Psoas muscle (tissue), 7 donors: ENCODE measurements at regions not wholly inside any gene's neighbourhood (a gene's known extent, or its start where the extent isn't known, plus 50 kb on each side); places are given as distances from the start of the nearest gene placed in this dataset.

Experiments
- ATAC-seq, 4 donors: fragments of 200-7000 bp; cut with Tn5 transposase; one replicate each; pipeline ENCODE4 v1.9.1; 2020; ENCODE audit warnings: moderate library complexity in 3 of 4, mild to moderate bottlenecking in 2 of 4
- DNase-seq, 2 donors: peaks; one replicate each; pipeline ENCODE4 v3.0.0-alpha.2; 2020
- H3K27ac ChIP-seq: fragments of 200-600 bp; one replicate; pipeline ENCODE4 v1.8.0; 2022
- H3K27me3 ChIP-seq, 3 donors: fragments of 200-600 bp in 1 of 3; one replicate each; pipeline versions ENCODE4 v1.6.1 to v1.8.0; 2013 to 2022; ENCODE audit warnings: low read length in 2 of 3, mild to moderate bottlenecking in 2 of 3, moderate library complexity in 1 of 3; ENCODE audit not compliant: insufficient read depth in 3 of 3
- H3K36me3 ChIP-seq, 2 donors: fragments of 200-600 bp in 1 of 2; one replicate each; pipeline versions ENCODE4 v1.6.1 to v1.8.0; 2013 to 2022; ENCODE audit warnings: low read depth in 1 of 2, mild to moderate bottlenecking in 1 of 2, moderate library complexity in 1 of 2; ENCODE audit not compliant: insufficient read depth in 1 of 2
- H3K4me1 ChIP-seq: fragments of 200-600 bp; one replicate; pipeline ENCODE4 v1.8.0; 2022
- H3K4me3 ChIP-seq: fragments of 200-600 bp; one replicate; pipeline ENCODE4 v1.8.0; 2022; ENCODE audit warnings: mild to moderate bottlenecking
- H3K9me3 ChIP-seq: fragments of 200-600 bp; one replicate; pipeline ENCODE4 v1.8.0; 2022
- WGBS, 3 donors: extraction: QIAGEN DNeasy Blood & Tissue Kit; methylation state at CpG; one replicate each; pipeline versions ENCODE4 v1.1.6 to v1.1.7; 2013; 5-methylcytosine and 5-hydroxymethylcytosine counted together
- intact Hi-C, 2 donors: fragments of 100-400 bp; cut with DNase I; formaldehyde crosslinking; loops; one replicate each; pipeline versions ENCODE4 v1.11.0 to v1.14.2; 2022
- TF ChIP-seq, protein P1 (sequence below): fragments of 200-600 bp; IDR thresholded peaks from one replicate; pipeline ENCODE4 v1.8.0; 2022; ENCODE audit warnings: antibody characterized with exemption
- donor health status: healthy with polysubstance abuse.
- donor health status: DM: no; HTN: no; CAD: no; lungs with moderate emphysema.
- donor health status: Bipolar disorder and iron deficiency.
- donor health status: healthy.
- donor health status: DM: yes; HTN: yes; CAD: no.
- donor health status: DM: no; HTN: no; CAD: no.
- donor health status: DM: yes; HTN: yes; CAD: no.

DNA sequence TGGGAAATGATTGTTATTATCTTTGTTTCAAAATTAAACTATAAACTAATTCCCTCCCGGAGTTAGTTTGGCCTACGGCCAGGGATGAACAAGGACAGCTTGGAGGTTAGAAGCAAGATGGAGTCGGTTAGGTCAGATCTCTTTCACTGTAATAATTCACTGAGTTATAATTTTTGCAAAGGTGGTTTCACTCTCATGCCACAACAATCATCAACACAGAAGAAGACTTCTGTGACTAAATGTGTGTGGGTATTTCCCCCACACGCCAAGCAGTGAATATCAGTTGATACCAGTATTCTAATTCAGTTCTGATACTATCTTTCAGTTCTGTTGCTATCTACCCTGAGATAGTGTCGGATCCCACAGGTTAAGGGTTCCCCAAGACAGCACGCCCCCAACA, 215.1 kb downstream of the S1PR1 start:
- no peak for DNase-seq
- TF ChIP-seq, protein P1, sequence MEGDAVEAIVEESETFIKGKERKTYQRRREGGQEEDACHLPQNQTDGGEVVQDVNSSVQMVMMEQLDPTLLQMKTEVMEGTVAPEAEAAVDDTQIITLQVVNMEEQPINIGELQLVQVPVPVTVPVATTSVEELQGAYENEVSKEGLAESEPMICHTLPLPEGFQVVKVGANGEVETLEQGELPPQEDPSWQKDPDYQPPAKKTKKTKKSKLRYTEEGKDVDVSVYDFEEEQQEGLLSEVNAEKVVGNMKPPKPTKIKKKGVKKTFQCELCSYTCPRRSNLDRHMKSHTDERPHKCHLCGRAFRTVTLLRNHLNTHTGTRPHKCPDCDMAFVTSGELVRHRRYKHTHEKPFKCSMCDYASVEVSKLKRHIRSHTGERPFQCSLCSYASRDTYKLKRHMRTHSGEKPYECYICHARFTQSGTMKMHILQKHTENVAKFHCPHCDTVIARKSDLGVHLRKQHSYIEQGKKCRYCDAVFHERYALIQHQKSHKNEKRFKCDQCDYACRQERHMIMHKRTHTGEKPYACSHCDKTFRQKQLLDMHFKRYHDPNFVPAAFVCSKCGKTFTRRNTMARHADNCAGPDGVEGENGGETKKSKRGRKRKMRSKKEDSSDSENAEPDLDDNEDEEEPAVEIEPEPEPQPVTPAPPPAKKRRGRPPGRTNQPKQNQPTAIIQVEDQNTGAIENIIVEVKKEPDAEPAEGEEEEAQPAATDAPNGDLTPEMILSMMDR, result no peak
- H3K9me3 ChIP-seq, result no peaks in the 10 kb centered on the region
- no peak overlapping the region for H3K4me3 ChIP-seq
- no peaks in the 10 kb centered on the region for H3K27me3 ChIP-seq
- H3K36me3 ChIP-seq, result no peaks in the 10 kb centered on the region
- H3K4me1 ChIP-seq, result no peaks in the 10 kb centered on the region
- intact Hi-C loops, result no loop called here
- 78 to 88% (median 83%) methylated on average over 6 of the region's 6 CpGs for WGBS, 3 donors
- no peak overlapping the region for H3K27ac ChIP-seq
- ATAC-seq, result no peak

DNA sequence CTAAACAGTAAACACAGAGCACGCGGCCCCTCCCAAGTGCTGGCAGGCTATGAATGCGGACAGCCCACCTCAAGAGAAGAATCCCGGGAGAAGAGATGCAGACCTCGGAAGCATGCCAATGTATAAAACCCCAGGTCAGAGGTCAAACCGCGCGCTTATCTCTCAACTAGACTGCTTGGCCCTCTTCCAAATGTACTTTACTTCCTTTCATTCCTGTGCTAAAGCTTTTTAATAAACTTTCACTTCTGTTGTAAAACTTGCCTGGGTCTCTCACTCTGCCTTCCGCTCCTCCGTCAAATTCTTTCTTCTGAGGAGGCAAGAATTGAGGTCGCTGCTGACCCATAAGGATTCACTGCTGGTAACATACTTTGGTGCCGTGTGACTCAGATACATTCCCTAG, 216.0 kb downstream of the S1PR1 start:
- intact Hi-C loops, result no loop called here

DNA sequence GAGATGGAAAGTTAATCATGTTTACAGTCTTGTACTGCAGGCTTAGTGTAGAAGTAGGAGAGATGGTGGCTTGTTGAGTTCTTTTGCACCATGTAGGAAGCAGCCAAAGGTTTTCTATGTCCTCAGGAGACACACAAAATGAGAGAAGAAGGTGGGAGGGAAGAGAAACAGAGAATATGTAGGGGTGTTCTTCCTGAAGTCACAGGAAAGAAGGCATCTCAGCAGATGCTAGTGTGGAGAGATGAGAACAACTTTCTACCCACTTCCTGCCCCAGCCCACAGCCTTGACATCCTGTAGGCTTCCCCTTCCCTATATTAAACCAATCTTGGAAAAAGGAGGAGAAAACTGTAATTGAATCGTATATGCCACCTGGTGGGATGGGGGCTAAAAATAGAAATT, 217.0 kb downstream of the S1PR1 start:
- WGBS, 3 donors, result 60 to 71% (median 70%) methylated on average over 1 of the region's 1 CpG
- Histone ChIP-seq H3K4me3 (no peak overlapping the region), H3K36me3 (no peaks in the 10 kb centered on the region), H3K27me3 (no peaks in the 10 kb centered on the region), H3K9me3 (no peaks in the 10 kb centered on the region), H3K4me1 (no peaks in the 10 kb centered on the region), H3K27ac (no peak overlapping the region)
- DNase-seq (no peak), ATAC-seq (no peak)
- TF ChIP-seq, protein P1, result no peak
- intact Hi-C loops, result no loop called here

More for the DNA sequence above, 216.0 kb downstream of the S1PR1 start:
- H3K4me3 ChIP-seq, result no peak overlapping the region
- no peaks in the 10 kb centered on the region for H3K27me3 ChIP-seq
- DNase-seq (no peak), ATAC-seq (no peak)
- H3K36me3 ChIP-seq, result no peaks in the 10 kb centered on the region
- no peak overlapping the region for H3K27ac ChIP-seq
- WGBS, 3 donors, result 73 to 81% (median 80%) methylated on average over 12 of the region's 12 CpGs
- H3K9me3 ChIP-seq, result no peaks in the 10 kb centered on the region
- H3K4me1 ChIP-seq, result no peaks in the 10 kb centered on the region
- TF ChIP-seq, protein P1, result no peak

DNA sequence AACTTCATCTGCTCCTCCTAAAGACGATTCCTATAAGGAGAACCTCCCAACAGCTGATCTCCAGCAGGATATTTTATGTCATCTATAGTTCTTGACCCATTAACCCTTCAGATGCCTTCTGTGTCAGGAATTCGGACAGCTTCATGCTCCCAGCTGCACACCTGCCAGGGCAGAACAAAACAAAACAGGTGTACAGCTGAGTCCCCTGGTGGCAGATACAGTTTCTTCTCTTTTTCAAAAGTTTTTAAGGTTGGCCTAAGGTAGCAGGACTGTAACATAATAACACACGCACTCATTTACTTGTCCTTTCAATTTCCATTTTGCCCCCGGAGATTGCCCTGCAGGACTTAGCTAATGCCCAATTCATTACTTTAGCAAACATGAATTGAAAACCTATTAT, 218.3 kb downstream of the S1PR1 start:
- intact Hi-C loops, result no loop called here
- Histone ChIP-seq H3K4me3 (no peak overlapping the region), H3K9me3 (no peaks in the 10 kb centered on the region), H3K4me1 (no peaks in the 10 kb centered on the region), H3K27ac (no peak overlapping the region), H3K27me3 (no peaks in the 10 kb centered on the region), H3K36me3 (no peaks in the 10 kb centered on the region)
- no peak for ATAC-seq
- no peak for DNase-seq
- 52 to 60% (median 54%) methylated on average over 4 of the region's 4 CpGs for WGBS, 3 donors
- TF ChIP-seq, protein P1, result no peak

DNA sequence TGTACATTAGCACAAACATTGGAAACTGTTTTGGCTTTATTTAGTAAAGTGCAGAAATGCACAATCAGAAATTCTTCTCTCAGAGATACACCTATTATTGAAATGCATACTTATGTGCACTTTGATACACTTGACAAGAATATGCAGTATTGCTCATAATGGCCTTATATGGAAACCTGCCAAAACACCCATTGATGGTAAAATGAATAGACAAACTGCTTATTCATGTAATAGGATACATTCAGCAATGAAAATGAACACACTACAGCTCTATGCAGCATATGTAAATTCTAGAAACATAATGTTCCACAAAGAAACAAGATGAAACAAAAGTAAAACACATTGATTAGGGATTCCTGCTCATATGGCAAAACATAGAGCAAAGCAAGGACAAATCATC, 223.9 kb downstream of the S1PR1 start:
- no peak overlapping the region for H3K27ac ChIP-seq
- H3K27me3 ChIP-seq, result no peaks in the 10 kb centered on the region
- intact Hi-C loops, result no loop called here
- H3K36me3 ChIP-seq, result no peaks in the 10 kb centered on the region
- H3K4me1 ChIP-seq, result no peaks in the 10 kb centered on the region
- TF ChIP-seq, protein P1, result no peak
- peaks cover 2% of the 10 kb centered on the region for H3K9me3 ChIP-seq
- no peak overlapping the region for H3K4me3 ChIP-seq
- ATAC-seq (no peak), DNase-seq (no peak)
